MCF 10A (cell line): ENCODE measurements at regions not wholly inside any gene's neighbourhood (a gene's known extent, or its start where the extent isn't known, plus 50 kb on each side); places are given as distances from the start of the nearest gene placed in this dataset.

Experiments
- BruUV-seq: library from RNA; stranded (reverse); fragments of 400-500 nt; replicated peaks from 2 replicates; lab custom pipeline; 2021; lab: Mats Ljungman, UMichigan
- CTCF ChIA-PET: fragments of 300-600 bp; sonication (Branson Sonifier 250); formaldehyde crosslinking; extraction: SDS; loops from one replicate; lab custom pipeline; 2021; ENCODE audit warnings: antibody characterized with exemption, inconsistent platforms; lab: Yijun Ruan, JAX
- POLR2A ChIA-PET: fragments of 300-600, 350-650 bp; sonication (Branson Sonifier 250); formaldehyde crosslinking; extraction: SDS; loops from one replicate; lab custom pipeline; 2020; ENCODE audit warnings: antibody characterized with exemption, inconsistent platforms; lab: Yijun Ruan, JAX
- DNase-seq: peaks from one replicate; pipeline ENCODE4 v3.0.0-alpha.2; 2018; ENCODE audit not compliant: unreplicated experiment
- H3K27ac Mint-ChIP-seq: one replicate; pipeline ENCODE4 v1.8.0; 2022; ENCODE audit warnings: mild to moderate bottlenecking, low read depth, mixed read lengths; ENCODE audit not compliant: unreplicated experiment
- H3K27me3 Mint-ChIP-seq: one replicate; pipeline ENCODE4 v1.8.0; 2022; ENCODE audit warnings: mixed read lengths; ENCODE audit not compliant: insufficient read depth, unreplicated experiment
- H3K36me3 Mint-ChIP-seq: one replicate; pipeline ENCODE4 v1.8.0; 2022; ENCODE audit warnings: mild to moderate bottlenecking, moderate library complexity, mixed read lengths; ENCODE audit not compliant: insufficient read depth, unreplicated experiment
- H3K4me1 Mint-ChIP-seq: one replicate; pipeline ENCODE4 v1.8.0; 2022; ENCODE audit warnings: mixed read lengths; ENCODE audit not compliant: insufficient read depth, unreplicated experiment
- H3K4me3 Mint-ChIP-seq: one replicate; pipeline ENCODE4 v1.8.0; 2022; ENCODE audit warnings: mild to moderate bottlenecking, moderate library complexity, mixed read lengths; ENCODE audit not compliant: unreplicated experiment
- H3K9me3 Mint-ChIP-seq: one replicate; pipeline ENCODE4 v1.8.0; 2022; ENCODE audit warnings: mixed read lengths; ENCODE audit not compliant: unreplicated experiment
- CTCF ChIP-seq: fragments of 200-600 bp; IDR thresholded peaks from one replicate; pipeline ENCODE4 v1.8.0; 2022; ENCODE audit warnings: antibody characterized with exemption, mild to moderate bottlenecking; ENCODE audit not compliant: unreplicated experiment
- intact Hi-C: fragments of 100-400 bp; cut with micrococcal nuclease; formaldehyde crosslinking; loops from 2 replicates; pipeline ENCODE4 v1.14.1; 2022

DNA sequence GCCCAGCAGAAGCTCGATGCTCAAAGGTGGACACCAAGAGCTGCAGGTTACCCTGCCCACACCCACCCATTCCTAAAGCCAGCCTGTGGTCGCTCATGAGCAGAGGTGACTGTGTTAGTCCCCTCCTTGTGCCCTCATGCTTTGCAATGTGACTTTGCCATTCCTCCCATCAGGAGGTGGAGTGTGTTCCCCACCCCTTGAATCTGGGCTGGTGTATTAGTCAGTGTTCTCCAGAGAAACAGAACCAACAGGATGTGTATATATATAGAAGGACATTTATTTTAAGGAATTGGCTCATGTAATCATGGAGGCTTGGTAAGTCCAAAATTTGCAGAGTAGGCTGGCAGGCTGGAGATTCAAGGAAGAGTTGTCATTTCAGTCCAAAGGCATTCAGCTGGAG, 54.4 kb upstream of the RNF24 start:
- no TSS peak for BruUV-seq
- intact Hi-C loops: loop anchor here (10.0 kb wide), 1 partner anchor 285 kb away; the partner anchor contains the start of genes CENPB and SPEF1
- CTCF ChIA-PET: interaction anchor here (2.2 to 5.9 kb wide), 5 partner anchors 15 to 59 kb away, joined by 11 to 44 read pairs (median 25); no protein-coding TSS in a partner anchor
- no peak overlapping the region for H3K27ac Mint-ChIP-seq
- H3K36me3 Mint-ChIP-seq: no peaks in the 10 kb centered on the region
- no peaks in the 10 kb centered on the region for H3K27me3 Mint-ChIP-seq
- POLR2A ChIA-PET: interaction anchor here (0.7 to 3.6 kb wide), 7 partner anchors 15 to 179 kb away, joined by 3 to 12 read pairs (median 3); no protein-coding TSS in a partner anchor
- H3K4me1 Mint-ChIP-seq: peaks cover 55% of the 10 kb centered on the region
- no peaks in the 10 kb centered on the region for H3K9me3 Mint-ChIP-seq
- DNase-seq: peak; percentile 53
- no peak for TF ChIP-seq CTCF
- no peak overlapping the region for H3K4me3 Mint-ChIP-seq

DNA sequence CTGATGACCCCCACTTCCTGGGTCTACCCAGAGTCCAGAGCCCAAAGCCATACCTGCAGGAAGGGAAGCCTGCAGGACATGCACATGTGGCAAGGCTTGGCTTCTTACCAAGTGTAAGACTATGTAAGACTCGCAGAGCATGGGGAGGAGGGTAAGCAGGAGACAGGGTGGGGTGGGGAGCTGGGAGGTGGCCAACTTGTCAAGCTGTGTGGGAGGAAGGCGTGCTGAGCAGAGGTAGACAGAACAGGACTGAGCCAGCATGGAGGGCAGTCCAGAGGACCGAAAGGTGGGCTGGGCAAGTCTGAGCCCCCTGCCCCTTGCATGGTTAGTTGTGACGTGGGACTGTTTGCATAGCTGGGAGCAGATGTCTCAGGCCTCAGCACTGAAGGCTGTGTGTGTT, 53.4 kb upstream of the RNF24 start:
- H3K4me3 Mint-ChIP-seq: no peak overlapping the region
- DNase-seq: peak; percentile 93
- H3K36me3 Mint-ChIP-seq: peaks cover 5% of the 10 kb centered on the region
- no peak for TF ChIP-seq CTCF
- H3K27ac Mint-ChIP-seq: peak overlapping the region; percentile 0
- H3K4me1 Mint-ChIP-seq: peaks cover 65% of the 10 kb centered on the region
- intact Hi-C loops: no loop called here
- no peaks in the 10 kb centered on the region for H3K27me3 Mint-ChIP-seq
- ChIA-PET CTCF (interaction anchor here (0.5 to 4.5 kb wide), 8 partner anchors 16 to 181 kb away, joined by 3 to 37 read pairs (median 6); no protein-coding TSS in a partner anchor), POLR2A (interaction anchor here (0.6 to 5.2 kb wide), 14 partner anchors 8 to 222 kb away, joined by 3 to 46 read pairs (median 4); no protein-coding TSS in a partner anchor)
- BruUV-seq: no TSS peak
- H3K9me3 Mint-ChIP-seq: no peaks in the 10 kb centered on the region

- peak; percentile 87 for DNase-seq
- Mint-ChIP-seq H3K27ac (peak overlapping the region; percentile 0), H3K36me3 (peaks cover 8% of the 10 kb centered on the region), H3K9me3 (no peaks in the 10 kb centered on the region), H3K27me3 (no peaks in the 10 kb centered on the region), H3K4me1 (peaks cover 70% of the 10 kb centered on the region), H3K4me3 (no peak overlapping the region)
- no TSS peak for BruUV-seq
- POLR2A ChIA-PET: interaction anchor here (0.6 to 5.2 kb wide), 11 partner anchors 9 to 178 kb away, joined by 3 to 46 read pairs (median 5); no protein-coding TSS in a partner anchor
- TF ChIP-seq CTCF: no peak
- CTCF ChIA-PET: interaction anchor here (0.5 to 4.5 kb wide), 11 partner anchors 14 to 248 kb away, joined by 3 to 37 read pairs (median 3); no protein-coding TSS in a partner anchor
- intact Hi-C loops: no loop called here
Measured at GRCh38 chr20:4067600-4068261, 52.4 kb upstream of the RNF24 start.

- BruUV-seq: no TSS peak
- DNase-seq: no peak
- CTCF ChIA-PET: interaction anchor here (0.5 to 4.5 kb wide), 7 partner anchors 19 to 105 kb away, joined by 3 to 37 read pairs (median 6); no protein-coding TSS in a partner anchor
- POLR2A ChIA-PET: interaction anchor here (0.6 to 5.2 kb wide), 10 partner anchors 10 to 631 kb away, joined by 3 to 46 read pairs (median 7); no protein-coding TSS in a partner anchor
- H3K9me3 Mint-ChIP-seq: no peaks in the 10 kb centered on the region
- H3K4me3 Mint-ChIP-seq: no peak overlapping the region
- H3K27ac Mint-ChIP-seq: peak overlapping the region; percentile 90
- TF ChIP-seq CTCF: no peak
- peaks cover 8% of the 10 kb centered on the region for H3K36me3 Mint-ChIP-seq
- H3K27me3 Mint-ChIP-seq: no peaks in the 10 kb centered on the region
- peaks cover 75% of the 10 kb centered on the region for H3K4me1 Mint-ChIP-seq
- intact Hi-C loops: no loop called here
Measured at GRCh38 chr20:4066551-4066950, 51.2 kb upstream of the RNF24 start.
